Uterus (tissue), 2 donors: ENCODE measurements at regions not wholly inside any gene's neighbourhood (a gene's known extent, or its start where the extent isn't known, plus 50 kb on each side); places are given as distances from the start of the nearest gene placed in this dataset.

Experiments used
- POLR2A ChIP-seq, 2 donors: fragments of 450-650 bp; IDR thresholded peaks; one replicate each; pipeline ENCODE4 v1.6.1; 2016; ENCODE audit warnings: antibody characterized with exemption in 2 of 2, mild to moderate bottlenecking in 1 of 2, moderate library complexity in 1 of 2
- TF ChIP-seq, protein P1 (sequence below), 4 experiments: fragments of 200-600 bp in 2 of 4; fragments of 450-650 bp in 2 of 4; sonication (generic) in 2 of 4; IDR thresholded peaks; one replicate each; pipeline ENCODE4 v1.5.1; 2016 to 2019; ENCODE audit warnings: antibody characterized with exemption in 4 of 4, mild to moderate bottlenecking in 2 of 4, moderate library complexity in 1 of 4

DNA sequence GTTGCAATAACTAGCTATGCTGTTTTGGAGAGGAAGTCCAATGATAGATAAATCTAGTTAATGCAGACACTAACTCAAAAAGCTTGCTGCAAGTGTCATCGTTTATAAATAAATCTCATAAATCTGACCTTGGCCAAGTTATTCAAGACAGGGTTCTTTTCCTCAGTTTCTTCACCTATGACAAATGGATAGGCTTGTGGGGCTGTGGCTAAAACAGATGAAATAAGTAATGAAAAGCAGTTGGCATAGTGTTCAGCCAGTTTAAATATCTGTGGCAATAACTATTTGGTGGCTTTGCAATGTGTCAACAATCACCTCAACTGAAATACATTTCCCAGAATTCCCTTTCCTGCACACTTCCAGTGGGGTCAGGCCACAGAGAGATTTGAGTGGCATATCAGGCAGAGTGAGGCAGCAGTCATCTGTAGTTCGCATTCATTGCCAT lies 169.9 kb downstream of the DYRK2 start:
- TF ChIP-seq, protein P1, sequence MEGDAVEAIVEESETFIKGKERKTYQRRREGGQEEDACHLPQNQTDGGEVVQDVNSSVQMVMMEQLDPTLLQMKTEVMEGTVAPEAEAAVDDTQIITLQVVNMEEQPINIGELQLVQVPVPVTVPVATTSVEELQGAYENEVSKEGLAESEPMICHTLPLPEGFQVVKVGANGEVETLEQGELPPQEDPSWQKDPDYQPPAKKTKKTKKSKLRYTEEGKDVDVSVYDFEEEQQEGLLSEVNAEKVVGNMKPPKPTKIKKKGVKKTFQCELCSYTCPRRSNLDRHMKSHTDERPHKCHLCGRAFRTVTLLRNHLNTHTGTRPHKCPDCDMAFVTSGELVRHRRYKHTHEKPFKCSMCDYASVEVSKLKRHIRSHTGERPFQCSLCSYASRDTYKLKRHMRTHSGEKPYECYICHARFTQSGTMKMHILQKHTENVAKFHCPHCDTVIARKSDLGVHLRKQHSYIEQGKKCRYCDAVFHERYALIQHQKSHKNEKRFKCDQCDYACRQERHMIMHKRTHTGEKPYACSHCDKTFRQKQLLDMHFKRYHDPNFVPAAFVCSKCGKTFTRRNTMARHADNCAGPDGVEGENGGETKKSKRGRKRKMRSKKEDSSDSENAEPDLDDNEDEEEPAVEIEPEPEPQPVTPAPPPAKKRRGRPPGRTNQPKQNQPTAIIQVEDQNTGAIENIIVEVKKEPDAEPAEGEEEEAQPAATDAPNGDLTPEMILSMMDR (IDR thresholded peaks at IDR 0.05): no peak
- TF ChIP-seq POLR2A (IDR thresholded peaks at IDR 0.05): no peak
